ENCODE measurements at regions not wholly inside any gene's neighbourhood (a gene's known extent, or its start where the extent isn't known, plus 50 kb on each side); places are given as distances from the start of the nearest gene placed in this dataset.

DNA sequence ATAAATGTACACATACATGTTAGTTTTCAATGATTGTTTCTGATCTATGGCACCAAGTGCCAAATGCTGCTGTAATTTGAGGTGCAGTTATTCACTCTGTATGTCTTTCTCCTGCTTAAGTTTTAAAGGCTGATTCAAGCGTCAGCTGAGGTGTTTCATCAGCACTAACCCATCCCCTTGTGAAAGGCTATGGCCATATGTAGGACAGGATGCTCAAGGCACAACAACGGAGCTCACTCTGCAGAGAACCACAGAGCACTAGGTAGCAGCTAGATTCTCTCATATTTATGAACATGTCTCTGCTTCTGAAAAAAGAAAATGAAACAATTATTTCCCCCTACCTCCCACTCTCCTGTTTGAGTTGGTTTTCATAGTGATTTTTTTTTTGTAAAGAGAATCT lies 340.0 kb upstream of the TMCO5A start:
- Histone ChIP-seq H3K27me3 (ENCODE audit: control insufficient read depth, low read length) (no peaks in the 10 kb centered on the region), H4K20me1 (ENCODE audit: control insufficient read depth, insufficient read depth, low read depth, low read length) (no peaks in the 10 kb centered on the region), H3K9me2 (replicated peaks; ENCODE audit: control insufficient read depth, low read length) (no peaks in the 10 kb centered on the region), H3K4me2 (ENCODE audit: low read length) (no peak overlapping the region), H3K27ac (ENCODE audit: low read depth, low read length) (no peak overlapping the region), H3K9me3 (ENCODE audit: control insufficient read depth, insufficient read depth, low read length) (no peaks in the 10 kb centered on the region; the same call in 1 of the 2 replicates), H3K4me1 (ENCODE audit: control insufficient read depth, low read length) (no peaks in the 10 kb centered on the region), H3K36me3 (ENCODE audit: control insufficient read depth, low read length) (no peaks in the 10 kb centered on the region), H3F3A (ENCODE audit: control insufficient read depth, insufficient read depth) (no peaks in the 10 kb centered on the region), H3K79me2 (ENCODE audit: control insufficient read depth, low read length) (no peaks in the 10 kb centered on the region), H3K4me3 (ENCODE audit: low read length) (no peak overlapping the region)
- TF ChIP-seq EZH2phosphoT487 (IDR thresholded peaks at IDR 0.05; ENCODE audit: borderline replicate concordance, low read length): no peak
- TF ChIP-seq, protein P1, sequence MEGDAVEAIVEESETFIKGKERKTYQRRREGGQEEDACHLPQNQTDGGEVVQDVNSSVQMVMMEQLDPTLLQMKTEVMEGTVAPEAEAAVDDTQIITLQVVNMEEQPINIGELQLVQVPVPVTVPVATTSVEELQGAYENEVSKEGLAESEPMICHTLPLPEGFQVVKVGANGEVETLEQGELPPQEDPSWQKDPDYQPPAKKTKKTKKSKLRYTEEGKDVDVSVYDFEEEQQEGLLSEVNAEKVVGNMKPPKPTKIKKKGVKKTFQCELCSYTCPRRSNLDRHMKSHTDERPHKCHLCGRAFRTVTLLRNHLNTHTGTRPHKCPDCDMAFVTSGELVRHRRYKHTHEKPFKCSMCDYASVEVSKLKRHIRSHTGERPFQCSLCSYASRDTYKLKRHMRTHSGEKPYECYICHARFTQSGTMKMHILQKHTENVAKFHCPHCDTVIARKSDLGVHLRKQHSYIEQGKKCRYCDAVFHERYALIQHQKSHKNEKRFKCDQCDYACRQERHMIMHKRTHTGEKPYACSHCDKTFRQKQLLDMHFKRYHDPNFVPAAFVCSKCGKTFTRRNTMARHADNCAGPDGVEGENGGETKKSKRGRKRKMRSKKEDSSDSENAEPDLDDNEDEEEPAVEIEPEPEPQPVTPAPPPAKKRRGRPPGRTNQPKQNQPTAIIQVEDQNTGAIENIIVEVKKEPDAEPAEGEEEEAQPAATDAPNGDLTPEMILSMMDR (IDR thresholded peaks at IDR 0.05; ENCODE audit: low read depth, low read length, poor library complexity, severe bottlenecking): no peak

DNA sequence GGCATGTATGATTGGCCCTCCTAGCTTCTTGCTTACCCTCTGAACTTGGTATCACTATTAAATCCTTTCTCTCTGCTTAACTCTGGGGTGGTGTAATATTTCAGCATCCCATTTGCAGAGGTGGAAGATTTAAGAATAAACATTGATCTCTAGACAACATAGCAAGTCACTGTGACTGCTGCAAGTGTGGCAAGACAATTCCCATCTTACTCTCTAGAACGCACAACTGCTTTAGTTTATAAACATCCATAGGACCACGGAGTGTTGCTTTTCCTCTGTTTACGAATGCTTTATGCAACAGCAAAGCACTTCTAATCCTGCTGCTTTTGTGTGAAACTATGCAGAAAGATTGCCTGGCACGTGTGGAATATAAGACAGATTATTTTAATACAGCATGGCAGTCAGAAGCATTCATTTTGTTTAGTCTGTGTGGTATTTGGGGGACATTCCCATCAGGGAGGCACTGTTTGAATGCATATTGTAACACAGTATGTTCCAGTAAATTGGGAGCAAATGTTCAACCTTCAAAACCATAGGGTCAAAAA lies 338.9 kb upstream of the TMCO5A start:
- Histone ChIP-seq H3K4me3 (ENCODE audit: low read length) (no peak overlapping the region), H3K36me3 (ENCODE audit: control insufficient read depth, low read length) (no peaks in the 10 kb centered on the region), H3K27ac (ENCODE audit: low read depth, low read length) (no peak overlapping the region), H3K4me2 (ENCODE audit: low read length) (no peak overlapping the region), H3K27me3 (ENCODE audit: control insufficient read depth, low read length) (no peaks in the 10 kb centered on the region), H3F3A (ENCODE audit: control insufficient read depth, insufficient read depth) (no peaks in the 10 kb centered on the region), H3K4me1 (ENCODE audit: control insufficient read depth, low read length) (no peaks in the 10 kb centered on the region), H4K20me1 (ENCODE audit: control insufficient read depth, insufficient read depth, low read depth, low read length) (no peaks in the 10 kb centered on the region), H3K9me3 (ENCODE audit: control insufficient read depth, insufficient read depth, low read length) (no peaks in the 10 kb centered on the region), H3K79me2 (ENCODE audit: control insufficient read depth, low read length) (no peaks in the 10 kb centered on the region), H3K9me2 (replicated peaks; ENCODE audit: control insufficient read depth, low read length) (no peaks in the 10 kb centered on the region)
- TF ChIP-seq, protein P1 (IDR thresholded peaks at IDR 0.05; ENCODE audit: low read depth, low read length, poor library complexity, severe bottlenecking): no peak
- no peak for TF ChIP-seq EZH2phosphoT487 (IDR thresholded peaks at IDR 0.05; ENCODE audit: borderline replicate concordance, low read length)

DNA sequence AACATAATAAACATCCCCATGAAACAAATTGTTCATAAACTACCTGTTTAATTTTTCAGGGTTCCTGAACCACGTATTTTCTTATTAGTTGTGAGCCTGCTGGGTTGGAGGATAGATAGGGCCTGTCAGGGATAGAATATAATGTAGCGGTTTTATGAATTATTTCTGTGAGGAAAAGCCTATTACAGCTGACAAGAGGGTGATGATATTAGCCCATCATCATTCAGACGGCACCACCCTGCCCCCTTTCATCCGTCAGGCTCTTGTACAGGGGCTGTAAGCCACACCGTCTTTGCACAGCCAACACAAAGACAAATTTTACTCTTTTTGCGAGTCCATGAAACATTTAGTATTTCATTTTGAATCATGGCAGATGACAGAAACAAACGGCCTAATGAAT lies 335.3 kb upstream of the TMCO5A start:
- H4K20me1 ChIP-seq (ENCODE audit: control insufficient read depth, insufficient read depth, low read depth, low read length): no peaks in the 10 kb centered on the region
- H3K4me3 ChIP-seq (ENCODE audit: low read length): no peak overlapping the region
- no peaks in the 10 kb centered on the region for H3K79me2 ChIP-seq (ENCODE audit: control insufficient read depth, low read length)
- H3K9me2 ChIP-seq (replicated peaks; ENCODE audit: control insufficient read depth, low read length): no peaks in the 10 kb centered on the region
- TF ChIP-seq, protein P1 (IDR thresholded peaks at IDR 0.05; ENCODE audit: low read depth, low read length, poor library complexity, severe bottlenecking): no peak
- TF ChIP-seq EZH2phosphoT487 (IDR thresholded peaks at IDR 0.05; ENCODE audit: borderline replicate concordance, low read length): no peak
- H3K4me2 ChIP-seq (ENCODE audit: low read length): no peak overlapping the region
- no peaks in the 10 kb centered on the region for H3K4me1 ChIP-seq (ENCODE audit: control insufficient read depth, low read length)
- H3K9me3 ChIP-seq (ENCODE audit: control insufficient read depth, insufficient read depth, low read length): no peaks in the 10 kb centered on the region
- no peak overlapping the region for H3K27ac ChIP-seq (ENCODE audit: low read depth, low read length)
- H3F3A ChIP-seq (ENCODE audit: control insufficient read depth, insufficient read depth): no peaks in the 10 kb centered on the region
- H3K27me3 ChIP-seq (ENCODE audit: control insufficient read depth, low read length): no peaks in the 10 kb centered on the region
- no peaks in the 10 kb centered on the region for H3K36me3 ChIP-seq (ENCODE audit: control insufficient read depth, low read length)
